ENCODE measurements at regions not wholly inside any gene's neighbourhood (a gene's known extent, or its start where the extent isn't known, plus 50 kb on each side); places are given as distances from the start of the nearest gene placed in this dataset.

DNA sequence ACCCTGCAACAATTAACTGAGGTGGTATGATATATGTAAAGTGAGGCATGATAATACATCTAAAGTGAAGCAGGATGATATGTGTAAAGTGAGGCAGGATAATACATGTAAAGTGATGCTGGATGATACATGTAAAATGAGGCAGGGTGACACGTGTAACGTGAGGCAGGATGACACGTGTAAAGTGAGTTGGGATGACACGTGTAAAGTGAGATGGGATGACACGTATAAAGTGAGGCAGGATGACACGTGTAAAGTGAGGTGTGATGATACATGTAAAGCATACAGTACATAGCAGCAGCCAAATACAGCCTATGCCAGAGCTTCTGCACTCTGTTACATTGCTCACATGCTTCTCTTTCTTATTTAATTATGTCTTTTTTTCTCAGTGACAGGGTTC lies 184.4 kb upstream of the FOXF1 start:
- TF ChIP-seq CTCF (IDR thresholded peaks at IDR 0.05): no peak
- intact Hi-C loops (cut with DNase I): no loop called here

DNA sequence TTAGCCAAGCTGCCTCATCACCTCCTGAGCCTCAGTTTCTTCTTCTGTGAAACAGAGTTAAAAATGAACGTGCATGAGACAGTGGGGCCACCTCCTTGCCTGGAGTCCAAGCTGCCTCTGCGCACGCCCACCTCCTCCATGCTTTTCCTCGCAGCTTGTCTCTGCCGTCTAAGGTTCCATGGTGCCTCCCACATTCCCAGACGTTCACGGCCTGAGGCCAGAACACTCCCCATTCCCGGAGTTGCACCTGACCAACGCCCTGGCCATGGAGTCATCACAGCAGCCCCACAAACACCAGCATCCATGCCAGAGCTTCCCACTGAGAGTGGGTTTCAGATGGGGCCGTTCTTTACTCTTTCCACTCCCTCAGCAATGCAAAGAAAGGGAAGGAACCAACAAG lies 183.0 kb upstream of the FOXF1 start:
- no peaks in the 10 kb centered on the region for H3K4me1 ChIP-seq
- H3K36me3 ChIP-seq: no peaks in the 10 kb centered on the region
- peaks cover 10% of the 10 kb centered on the region for H3K27me3 ChIP-seq (ENCODE audit: low read depth)
- no peak for TF ChIP-seq CTCF (IDR thresholded peaks at IDR 0.05)
- ATAC-seq (no peak), DNase-seq (no peak)
- no peak overlapping the region for H3K4me3 ChIP-seq
- no peak overlapping the region for H3K27ac ChIP-seq
- H3K9me3 ChIP-seq: no peaks in the 10 kb centered on the region
- intact Hi-C loops (cut with DNase I): no loop called here

More for the DNA sequence above, 184.4 kb upstream of the FOXF1 start:
- Histone ChIP-seq H3K4me3 (no peak overlapping the region), H3K4me1 (no peaks in the 10 kb centered on the region), H3K36me3 (no peaks in the 10 kb centered on the region), H3K27ac (no peak overlapping the region), H3K9me3 (no peaks in the 10 kb centered on the region), H3K27me3 (ENCODE audit: low read depth) (peaks cover 5% of the 10 kb centered on the region)
- DNase-seq (no peak), ATAC-seq (no peak)

DNA sequence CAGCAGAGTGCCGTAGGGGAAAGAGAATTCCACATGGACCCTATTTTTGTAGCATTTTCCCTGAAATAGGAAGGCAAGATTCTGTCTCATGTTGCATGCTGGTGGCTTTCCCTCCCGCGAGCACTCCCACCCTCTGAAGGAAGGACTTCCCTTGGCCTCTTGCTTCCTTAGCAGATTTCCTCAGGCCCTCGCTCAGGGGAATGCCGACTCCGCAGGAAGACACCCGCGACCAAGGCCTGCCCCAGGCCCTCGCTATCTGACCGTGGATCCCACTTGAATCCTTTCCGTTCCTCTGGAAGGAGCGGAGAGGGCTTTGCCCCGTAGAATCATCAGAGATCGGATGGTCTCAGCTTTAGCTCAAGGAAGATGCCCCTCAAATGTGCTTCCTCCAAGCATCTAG lies 179.4 kb upstream of the FOXF1 start:
- Histone ChIP-seq H3K9me3 (no peaks in the 10 kb centered on the region), H3K27ac (no peak overlapping the region), H3K4me1 (no peaks in the 10 kb centered on the region), H3K4me3 (no peak overlapping the region), H3K36me3 (no peaks in the 10 kb centered on the region), H3K27me3 (ENCODE audit: low read depth) (peaks cover 5% of the 10 kb centered on the region)
- ATAC-seq (no peak), DNase-seq (no peak)
- no peak for TF ChIP-seq CTCF (IDR thresholded peaks at IDR 0.05)
- intact Hi-C loops (cut with DNase I): no loop called here

- no peaks in the 10 kb centered on the region for H3K4me1 ChIP-seq
- intact Hi-C loops (cut with DNase I): no loop called here
- no peak overlapping the region for H3K4me3 ChIP-seq
- no peaks in the 10 kb centered on the region for H3K9me3 ChIP-seq
- H3K27ac ChIP-seq: no peak overlapping the region
- TF ChIP-seq CTCF (IDR thresholded peaks at IDR 0.05): no peak
- DNase-seq (no peak), ATAC-seq (no peak)
- no peaks in the 10 kb centered on the region for H3K36me3 ChIP-seq
- H3K27me3 ChIP-seq (ENCODE audit: low read depth): peaks cover 5% of the 10 kb centered on the region
Measured at GRCh38 chr16:86334079-86334635, 176.2 kb upstream of the FOXF1 start.

DNA sequence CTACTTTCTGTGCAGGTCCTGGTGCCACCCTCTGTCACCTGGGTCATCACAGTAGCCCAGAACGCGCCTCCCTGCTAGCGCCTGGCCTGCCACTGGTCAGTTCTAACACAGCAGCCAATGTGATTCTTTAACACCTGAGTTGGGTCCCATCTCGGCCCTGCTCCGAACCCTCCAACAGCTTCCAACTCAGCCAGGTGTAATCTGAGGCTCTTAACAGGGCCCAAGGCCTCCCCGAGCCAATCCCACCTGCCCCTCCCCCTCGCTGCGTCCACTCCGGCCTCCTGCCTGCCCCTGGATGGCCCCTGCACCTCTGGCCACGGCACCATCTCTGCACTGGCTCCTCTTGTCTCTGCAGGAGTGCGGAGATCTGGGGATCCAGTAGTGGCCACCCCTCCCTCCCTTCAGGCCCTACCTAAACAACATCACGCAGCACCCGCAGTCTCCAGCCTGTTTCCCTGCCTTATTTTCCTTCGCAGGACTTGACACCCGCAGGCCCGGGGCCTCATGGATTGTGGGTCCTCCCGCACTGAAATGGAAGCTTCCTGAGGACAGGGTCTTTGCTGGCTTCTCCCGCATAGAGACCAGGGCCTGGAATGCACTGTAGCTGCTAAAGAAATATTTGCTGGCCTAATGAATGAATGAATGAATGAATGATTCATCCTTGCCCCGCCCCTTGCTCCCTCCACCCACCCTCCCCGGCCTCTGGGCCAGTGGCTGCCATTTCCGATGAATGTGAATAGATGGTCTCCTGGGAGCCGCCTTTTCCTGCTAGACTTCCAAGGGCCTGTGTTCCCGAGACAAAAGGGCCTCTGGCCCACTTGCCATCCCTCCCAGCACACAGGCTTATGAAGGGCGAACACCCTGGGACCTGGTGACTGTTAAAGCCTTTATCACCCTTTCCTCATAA lies 174.8 kb upstream of the FOXF1 start:
- Histone ChIP-seq H3K36me3 (no peaks in the 10 kb centered on the region), H3K4me1 (no peaks in the 10 kb centered on the region), H3K27me3 (ENCODE audit: low read depth) (peaks cover 5% of the 10 kb centered on the region), H3K4me3 (no peak overlapping the region), H3K9me3 (no peaks in the 10 kb centered on the region), H3K27ac (no peak overlapping the region)
- no peak for ATAC-seq
- no peak for DNase-seq
- intact Hi-C loops (cut with DNase I): no loop called here
- TF ChIP-seq CTCF (IDR thresholded peaks at IDR 0.05): no peak
